Skeletal muscle satellite cell (primary cell): ENCODE measurements at regions not wholly inside any gene's neighbourhood (a gene's known extent, or its start where the extent isn't known, plus 50 kb on each side); places are given as distances from the start of the nearest gene placed in this dataset.
"Not testable (repeated sequence)": the region's sequence is repeated elsewhere in the genome, so short reads cannot be mapped to it uniquely, and the experiment has no call there.

Experiments
- H3K27me3 ChIP-seq: 2 replicates; pipeline ENCODE4 v1.7.0; 2013; ENCODE audit warnings: low read length; ENCODE audit not compliant: control insufficient read depth, insufficient read depth
- H3K36me3 ChIP-seq: 2 replicates; pipeline ENCODE4 v1.7.0; 2013; ENCODE audit warnings: mild to moderate bottlenecking, control low read depth, low read length; ENCODE audit not compliant: insufficient read depth
- H3K4me1 ChIP-seq: 2 replicates; pipeline ENCODE4 v1.7.0; 2013; ENCODE audit warnings: low read length; ENCODE audit not compliant: control insufficient read depth, insufficient read depth
- H3K4me2 ChIP-seq: 2 replicates; pipeline ENCODE4 v1.7.0; 2013; ENCODE audit warnings: mild to moderate bottlenecking, low read length
- H3K4me3 ChIP-seq: 2 replicates; pipeline ENCODE4 v1.7.0; 2013; ENCODE audit warnings: low read length
- H3K9ac ChIP-seq: 2 replicates; pipeline ENCODE4 v1.7.0; 2013; ENCODE audit warnings: mild to moderate bottlenecking, low read depth, low read length, moderate library complexity
- H3K9me3 ChIP-seq: replicated peaks from 2 replicates; pipeline ENCODE4 v1.7.0; 2013; ENCODE audit warnings: mild to moderate bottlenecking, control low read depth, low read length

DNA sequence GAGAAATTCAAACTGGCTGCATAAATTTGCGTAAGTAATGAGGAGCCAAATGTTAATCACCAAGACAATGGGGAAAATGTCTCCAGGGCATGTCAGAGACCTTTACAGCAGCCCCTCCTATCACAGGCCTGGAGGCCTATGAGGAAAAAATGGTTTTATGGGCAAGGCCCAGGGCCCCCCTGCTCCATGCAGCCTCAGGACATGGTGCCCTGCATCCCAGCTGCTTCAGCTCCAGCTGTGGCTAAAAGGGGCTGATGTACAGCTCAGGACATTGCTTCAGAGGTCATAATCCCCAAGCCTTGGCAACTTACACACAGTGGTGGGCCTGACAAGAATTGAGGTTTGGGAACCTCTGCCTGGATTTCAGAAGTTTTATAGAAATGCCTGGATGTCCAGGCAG lies 126.2 kb upstream of the TGFBR2 start:
- H3K36me3 ChIP-seq, H3K4me2 ChIP-seq, H3K9me3 ChIP-seq, H3K9ac ChIP-seq, H3K4me1 ChIP-seq, H3K27me3 ChIP-seq, H3K4me3 ChIP-seq: not testable (repeated sequence)

DNA sequence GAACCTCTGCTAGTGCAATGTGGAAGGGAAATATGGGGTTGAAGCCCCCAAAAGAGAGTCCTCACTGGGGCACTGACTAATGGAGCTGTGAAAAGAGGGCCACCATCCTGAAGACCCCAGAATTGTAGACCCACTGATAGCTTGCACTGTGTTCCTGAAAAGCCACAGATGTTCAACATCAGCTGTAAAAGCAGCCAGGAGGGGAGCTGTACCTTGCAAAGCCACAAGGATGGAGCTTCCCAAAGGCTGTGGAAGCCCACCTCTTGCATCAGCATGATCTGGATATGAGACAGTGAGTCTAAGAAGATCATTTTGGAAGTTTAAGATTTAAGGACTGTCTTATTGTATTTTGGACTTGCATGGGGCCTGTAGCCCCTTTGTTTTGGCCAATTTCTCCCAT lies 125.8 kb upstream of the TGFBR2 start:
- H3K27me3 ChIP-seq = no peaks in the 10 kb centered on the region

DNA sequence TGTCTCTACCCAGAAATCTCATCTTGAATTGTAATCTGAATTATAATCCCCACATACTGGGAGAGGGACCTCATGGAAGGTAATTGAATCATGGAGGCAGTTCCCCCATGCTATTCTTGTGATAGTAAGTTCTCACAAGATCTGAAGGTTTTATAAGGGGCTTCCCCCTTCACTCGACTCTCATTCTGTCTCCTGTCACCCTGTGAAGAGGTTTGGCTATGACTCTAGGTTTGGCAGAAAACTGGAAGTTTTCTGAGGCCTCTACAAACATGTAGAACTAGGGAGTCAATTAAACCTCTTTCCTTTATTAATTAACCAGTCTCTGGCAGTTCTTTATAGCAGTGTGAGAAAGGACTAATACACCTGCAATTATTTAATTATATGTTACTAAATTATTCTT lies 125.2 kb upstream of the TGFBR2 start:
- H3K4me3 ChIP-seq = no peak overlapping the region
- H3K4me1 ChIP-seq = peaks cover 3% of the 10 kb centered on the region
- no peaks in the 10 kb centered on the region for H3K27me3 ChIP-seq

More for the DNA sequence above, 125.8 kb upstream of the TGFBR2 start:
- Histone ChIP-seq H3K4me1 (peaks cover 6% of the 10 kb centered on the region), H3K9ac (no peak overlapping the region), H3K36me3 (no peaks in the 10 kb centered on the region), H3K4me3 (no peak overlapping the region), H3K9me3 (no peaks in the 10 kb centered on the region), H3K4me2 (no peak overlapping the region)

DNA sequence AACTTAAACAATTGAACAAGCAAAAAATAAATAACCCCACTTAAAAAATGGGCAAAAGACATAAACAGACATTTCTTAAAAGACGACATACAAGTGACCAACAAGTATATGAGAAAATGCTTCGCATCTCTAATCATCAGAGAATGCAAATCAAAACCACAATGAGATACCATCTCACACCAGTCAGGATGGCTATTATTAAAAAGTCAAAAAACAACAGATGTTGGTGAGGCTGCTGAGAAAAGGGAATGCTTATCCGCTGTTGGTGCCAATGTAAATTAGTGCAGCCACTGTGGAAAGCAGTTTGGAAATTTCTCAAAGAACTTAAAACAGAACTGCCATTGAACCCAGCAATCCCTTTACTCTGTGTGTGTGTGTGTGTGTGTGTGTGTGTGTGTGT lies 122.2 kb upstream of the TGFBR2 start:
- H3K4me3 ChIP-seq, H3K9me3 ChIP-seq, H3K4me2 ChIP-seq, H3K27me3 ChIP-seq, H3K36me3 ChIP-seq, H3K9ac ChIP-seq, H3K4me1 ChIP-seq: not testable (repeated sequence)

More for the DNA sequence above, 125.2 kb upstream of the TGFBR2 start:
- no peaks in the 10 kb centered on the region for H3K36me3 ChIP-seq
- H3K9ac ChIP-seq = no peak overlapping the region
- H3K4me2 ChIP-seq = no peak overlapping the region
- H3K9me3 ChIP-seq = no peaks in the 10 kb centered on the region

DNA sequence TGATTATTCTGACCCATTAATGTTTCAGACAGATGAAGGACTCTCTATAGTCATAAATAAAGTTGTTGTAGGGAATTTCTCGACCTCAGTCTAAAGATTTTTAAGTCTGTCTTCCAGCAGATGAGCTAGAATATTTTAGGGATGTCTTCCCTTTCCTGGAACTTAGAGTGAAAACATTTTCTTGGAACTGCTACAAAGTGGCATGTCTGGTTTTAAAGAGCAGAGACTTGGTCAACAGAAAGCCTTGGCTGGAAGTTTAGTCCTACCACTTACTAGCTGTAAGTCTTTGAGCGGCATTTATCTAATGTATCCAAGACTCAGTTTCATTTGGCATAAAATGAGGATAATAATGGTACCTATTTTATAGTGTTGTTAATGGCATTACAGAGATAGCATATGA lies 120.0 kb upstream of the TGFBR2 start:
- H3K27me3 ChIP-seq = no peaks in the 10 kb centered on the region
- peaks cover 11% of the 10 kb centered on the region for H3K9me3 ChIP-seq
- no peaks in the 10 kb centered on the region for H3K4me1 ChIP-seq
- H3K36me3 ChIP-seq = no peaks in the 10 kb centered on the region
- no peak overlapping the region for H3K4me2 ChIP-seq
- no peak overlapping the region for H3K4me3 ChIP-seq
- H3K9ac ChIP-seq = no peak overlapping the region

DNA sequence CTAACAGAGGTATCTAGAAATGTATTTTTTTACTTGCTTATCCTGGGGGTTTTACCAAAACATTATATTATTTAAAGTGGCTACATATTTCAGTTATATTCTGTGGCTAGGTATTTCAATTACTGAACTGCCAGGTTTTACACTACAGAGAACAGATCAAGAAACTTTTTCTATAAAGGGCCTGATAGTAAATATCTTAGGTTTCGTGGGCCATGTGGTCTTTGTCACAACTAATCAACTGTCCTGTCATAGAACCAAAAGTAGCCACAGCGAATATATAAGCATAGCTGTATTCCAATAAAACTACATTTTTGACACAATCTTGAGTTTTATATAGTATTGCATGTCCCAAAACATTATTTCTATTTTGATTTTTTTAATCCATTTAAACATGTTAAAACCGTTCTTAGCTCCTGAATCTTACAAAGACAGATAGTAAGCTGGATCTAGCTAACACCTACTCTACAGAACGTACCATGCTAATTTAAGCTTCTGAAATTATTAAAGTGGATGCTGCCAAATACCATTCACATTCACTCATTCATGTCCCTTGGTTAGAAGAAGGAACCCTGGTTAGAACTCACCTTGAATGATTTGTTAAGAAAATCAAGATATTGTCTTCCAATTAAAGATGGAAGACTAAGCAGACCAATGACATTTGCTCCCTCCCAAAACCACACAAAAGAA lies 118.2 kb upstream of the TGFBR2 start:
- peaks cover 11% of the 10 kb centered on the region for H3K9me3 ChIP-seq
- no peaks in the 10 kb centered on the region for H3K27me3 ChIP-seq
- H3K4me2 ChIP-seq = no peak overlapping the region
- no peak overlapping the region for H3K9ac ChIP-seq
- H3K4me1 ChIP-seq = peaks cover 13% of the 10 kb centered on the region
- H3K36me3 ChIP-seq = no peaks in the 10 kb centered on the region
- H3K4me3 ChIP-seq = no peak overlapping the region

DNA sequence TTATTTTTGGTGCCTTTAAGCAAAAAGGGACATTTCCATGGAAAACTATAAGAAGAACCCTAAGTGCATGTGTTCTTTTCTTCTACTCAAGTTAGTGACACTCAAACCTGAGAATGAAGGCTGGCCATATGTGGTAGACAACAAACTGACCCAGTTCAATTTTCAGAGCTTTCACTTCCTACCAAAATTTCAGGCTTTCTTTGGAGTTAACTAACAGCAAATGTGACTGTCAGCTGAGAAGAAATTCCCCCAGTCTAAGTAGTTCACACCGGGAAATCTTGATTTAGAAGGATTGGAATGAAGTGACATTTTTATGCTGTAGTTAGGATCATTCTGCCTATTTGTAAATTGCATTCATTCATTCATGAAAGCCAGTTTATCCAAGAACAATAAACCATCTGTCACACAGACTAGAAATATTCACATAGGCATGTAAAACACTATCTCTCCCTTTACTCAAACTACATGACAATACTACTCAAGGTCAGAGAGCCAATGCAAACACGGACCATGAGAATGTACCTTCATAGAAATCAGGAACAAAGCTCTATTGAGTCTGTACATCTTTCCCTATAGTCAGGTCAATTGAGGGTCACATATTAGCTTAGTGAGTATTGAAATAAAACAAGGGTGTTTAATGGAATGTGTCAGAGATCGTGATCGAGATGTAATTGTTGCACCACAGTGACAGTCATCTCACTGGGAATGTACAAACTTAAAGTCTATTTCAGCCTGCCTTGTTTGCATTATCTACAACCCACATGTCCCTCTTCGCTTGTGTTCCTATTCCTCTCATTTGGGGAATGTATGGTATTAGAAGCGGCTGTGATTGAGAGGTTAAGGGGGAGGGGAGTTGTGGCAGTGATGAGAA lies 113.8 kb upstream of the TGFBR2 start:
- Histone ChIP-seq H3K9ac (peak overlapping the region; percentile 85), H3K4me2 (peak overlapping the region; percentile 19), H3K9me3 (peaks cover 11% of the 10 kb centered on the region), H3K27me3 (no peaks in the 10 kb centered on the region), H3K36me3 (no peaks in the 10 kb centered on the region), H3K4me1 (peaks cover 56% of the 10 kb centered on the region), H3K4me3 (peak overlapping the region; percentile 16)

DNA sequence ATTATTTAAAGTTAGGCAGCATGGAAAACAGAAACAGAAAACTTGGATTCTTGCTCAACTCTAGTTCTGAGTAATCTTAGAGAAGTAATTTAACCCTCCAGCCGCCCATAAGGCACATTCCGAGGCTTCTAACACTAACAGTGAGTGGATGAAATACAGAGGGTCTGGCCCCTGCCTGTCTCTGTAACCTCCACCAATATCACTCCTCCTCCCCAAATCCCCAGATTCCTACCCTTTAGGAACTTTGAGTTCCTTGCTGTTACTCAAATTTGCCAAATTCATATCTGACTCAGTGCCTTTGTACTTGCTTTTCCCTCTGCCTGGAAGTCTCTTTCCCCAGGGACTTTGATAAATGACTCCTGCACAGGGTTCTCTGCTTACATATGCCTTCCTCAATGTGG lies 112.5 kb upstream of the TGFBR2 start:
- peak overlapping the region; percentile 1 for H3K4me2 ChIP-seq
- H3K36me3 ChIP-seq = no peaks in the 10 kb centered on the region
- H3K4me1 ChIP-seq = peaks cover 67% of the 10 kb centered on the region
- H3K4me3 ChIP-seq = no peak overlapping the region
- peaks cover 7% of the 10 kb centered on the region for H3K9me3 ChIP-seq
- H3K9ac ChIP-seq = peak overlapping the region; percentile 85
- H3K27me3 ChIP-seq = no peaks in the 10 kb centered on the region

DNA sequence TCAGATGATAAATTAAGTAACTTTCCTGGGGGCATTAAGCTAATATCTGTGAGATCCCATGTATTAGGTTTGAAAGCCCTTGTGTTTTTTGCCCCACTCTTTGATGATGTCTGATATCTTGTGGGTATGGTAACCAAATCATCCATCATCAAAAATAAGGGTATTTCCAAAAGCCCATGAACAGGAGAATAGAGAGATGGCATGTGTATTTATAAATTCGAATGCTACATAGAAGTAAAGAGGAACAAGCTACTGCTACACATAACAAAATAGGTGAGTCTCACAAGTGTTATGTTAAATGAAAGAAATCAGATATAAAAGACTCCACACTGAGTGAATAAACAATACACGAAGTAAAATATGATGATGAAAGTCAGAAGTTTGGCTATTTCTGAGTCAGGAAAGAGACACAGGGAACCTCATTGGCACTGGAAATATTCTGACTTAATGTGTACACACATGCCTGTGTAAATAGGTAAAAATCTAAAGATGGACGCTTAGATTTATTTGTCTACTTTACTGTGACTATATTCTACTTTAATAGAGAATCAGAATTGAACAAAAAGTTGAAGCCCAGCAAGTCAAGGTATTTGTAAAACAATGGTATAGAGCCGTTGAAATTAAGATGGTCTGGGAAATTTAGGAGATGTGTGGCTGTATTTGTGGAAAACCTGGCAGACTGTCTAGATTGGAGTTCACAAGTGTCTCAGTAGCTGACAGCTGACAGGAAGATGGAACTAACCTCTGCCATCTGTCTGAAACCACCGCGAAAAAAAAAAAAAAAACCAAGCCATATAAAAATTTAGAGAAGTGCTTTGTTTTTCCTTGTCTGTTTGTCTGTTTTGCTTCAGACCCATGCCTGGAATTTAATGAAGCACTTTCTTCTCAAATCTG lies 111.0 kb upstream of the TGFBR2 start:
- H3K27me3 ChIP-seq = no peaks in the 10 kb centered on the region
- no peaks in the 10 kb centered on the region for H3K36me3 ChIP-seq
- peaks cover 68% of the 10 kb centered on the region for H3K4me1 ChIP-seq
- peak overlapping the region; percentile 50 for H3K4me2 ChIP-seq
- no peaks in the 10 kb centered on the region for H3K9me3 ChIP-seq
- peak overlapping the region; percentile 85 for H3K9ac ChIP-seq
- H3K4me3 ChIP-seq = peak overlapping the region; percentile 2

DNA sequence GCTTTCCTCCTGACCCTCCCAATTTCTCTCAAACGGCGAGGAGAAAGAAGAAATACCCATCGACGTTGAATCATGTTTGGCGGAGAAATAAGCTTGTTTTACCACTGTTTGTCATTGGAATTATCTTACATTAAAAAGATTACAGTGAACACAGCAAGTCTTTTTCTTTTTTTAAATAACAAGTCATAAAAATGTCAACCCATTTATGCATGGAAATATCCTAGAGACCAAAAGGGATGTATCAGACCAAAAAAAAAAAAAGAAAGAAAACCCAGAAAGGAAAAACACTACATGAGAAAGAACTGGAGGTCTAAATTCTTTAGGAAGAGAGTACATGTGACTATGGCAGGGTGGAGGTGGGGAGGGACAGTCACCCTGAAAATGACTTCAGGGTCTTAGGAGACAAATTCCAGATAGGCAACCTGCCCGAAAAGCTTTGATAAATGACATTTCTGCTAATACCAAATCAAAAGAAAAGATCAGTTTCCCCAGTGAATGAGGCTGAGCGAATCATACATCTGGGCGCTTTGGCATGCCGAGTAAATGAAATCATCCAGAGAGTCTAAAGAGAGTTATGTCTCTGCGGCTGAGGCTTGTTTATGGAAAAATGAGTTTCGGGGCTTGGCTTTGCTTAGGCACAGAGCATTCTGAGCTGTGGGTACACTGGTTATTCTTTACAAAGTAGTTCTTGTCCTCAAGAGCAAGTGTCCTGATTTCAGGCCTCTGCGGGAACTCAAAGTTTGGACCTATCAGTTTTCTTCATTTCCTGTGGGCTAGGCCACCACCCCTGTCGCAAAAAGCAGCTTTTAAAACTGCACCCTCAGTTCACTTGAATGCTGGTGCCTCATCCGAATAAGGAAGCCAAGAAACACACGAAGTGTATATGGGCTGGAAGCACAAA lies 110.1 kb upstream of the TGFBR2 start:
- H3K9ac ChIP-seq = peak overlapping the region; percentile 85

More for the DNA sequence above, 110.1 kb upstream of the TGFBR2 start:
- peak overlapping the region; percentile 36 for H3K4me3 ChIP-seq
- H3K27me3 ChIP-seq = no peaks in the 10 kb centered on the region
- peak overlapping the region; percentile 50 for H3K4me2 ChIP-seq
- H3K36me3 ChIP-seq = no peaks in the 10 kb centered on the region
- H3K4me1 ChIP-seq = peaks cover 71% of the 10 kb centered on the region
- H3K9me3 ChIP-seq = no peaks in the 10 kb centered on the region
